A549 (cell line): ENCODE measurements at regions not wholly inside any gene's neighbourhood (a gene's known extent, or its start where the extent isn't known, plus 50 kb on each side); places are given as distances from the start of the nearest gene placed in this dataset.

Source experiments
- ATAC-seq, 2 experiments: fragments of 200-7000 bp in 1 of 2; fragments of >200 bp in 1 of 2; cut with Nextera tagmentation in 1 of 2; cut with Tn5 transposase in 1 of 2; 3 replicates each; pipeline versions ENCODE4 v1.8.0 to v1.9.1; 2018 to 2020; ENCODE audit warnings: mild to moderate bottlenecking in 1 of 2, moderate library complexity in 1 of 2
- CTCF ChIA-PET: fragments of 300-600 bp; sonication (Branson Sonifier 250); formaldehyde crosslinking; extraction: SDS; loops from one replicate; lab custom pipeline; 2021; ENCODE audit warnings: antibody characterized with exemption, inconsistent platforms; lab: Yijun Ruan, JAX
- POLR2A ChIA-PET: fragments of 350-600 bp; formaldehyde crosslinking; extraction: SDS; loops from one replicate; lab custom pipeline; 2021; ENCODE audit warnings: antibody characterized with exemption, inconsistent platforms; lab: Yijun Ruan, JAX
- DNase-seq, 2 experiments: peaks; one replicate each; pipeline versions ENCODE4 v3.0.0 to v3.0.0-alpha.2; 2011 to 2016; ENCODE audit warnings: low read depth in 1 of 2, low spot score in 1 of 2
- FAIRE-seq: peaks from 2 replicates; lab custom pipeline; 2011; peaks lifted over from hg19 to GRCh38; lab: Jason Lieb, UNC
- H3K27ac ChIP-seq, 2 experiments: fragments of >200 bp; sonication (Bioruptor Twin); formaldehyde crosslinking; 3 replicates each; pipeline ENCODE4 v1.5.1; 2016 to 2017
- H3K4me1 ChIP-seq: fragments of >200 bp; sonication (Bioruptor Twin); formaldehyde crosslinking; 3 replicates; pipeline ENCODE4 v1.6.1; 2016
- H3K4me2 ChIP-seq: fragments of >200 bp; sonication (Bioruptor Twin); formaldehyde crosslinking; 3 replicates; pipeline ENCODE4 v1.6.1; 2016
- H3K4me3 ChIP-seq: fragments of >200 bp; sonication (Bioruptor Twin); formaldehyde crosslinking; 3 replicates; pipeline ENCODE4 v1.5.1; 2016
- H3K9me3 ChIP-seq: fragments of >200 bp; sonication (Bioruptor Twin); formaldehyde crosslinking; 3 replicates; pipeline ENCODE4 v1.6.1; 2016
- CBX2 ChIP-seq: fragments of 200-600 bp; sonication (generic); IDR thresholded peaks from 2 replicates; pipeline ENCODE4 v1.6.1; 2016; ENCODE audit warnings: low read depth, mild to moderate bottlenecking, borderline replicate concordance
- CEBPB ChIP-seq, 2 experiments: fragments of >200 bp in 1 of 2; sonication (Bioruptor Twin) in 1 of 2; formaldehyde crosslinking in 1 of 2; IDR thresholded peaks; 2 replicates each; pipeline ENCODE4 v1.6.1; 2012 to 2016
- CHD4 ChIP-seq: fragments of 200-600 bp; sonication (generic); IDR thresholded peaks from 2 replicates; pipeline ENCODE4 v1.6.1; 2016; ENCODE audit warnings: antibody characterized with exemption, mild to moderate bottlenecking, borderline replicate concordance
- EHMT2 ChIP-seq: fragments of 200-600 bp; sonication (generic); IDR thresholded peaks from 2 replicates; pipeline ENCODE4 v1.6.1; 2016; ENCODE audit warnings: antibody characterized with exemption, low read depth, mild to moderate bottlenecking, moderate library complexity
- ESRRA ChIP-seq: fragments of 150-350 bp; IDR thresholded peaks from 2 replicates; pipeline ENCODE4 v1.6.1; 2014; ENCODE audit warnings: mild to moderate bottlenecking, low read length, borderline replicate concordance
- FOSB ChIP-seq: fragments of 250-450 bp; sonication (Bioruptor Pico); IDR thresholded peaks from 2 replicates; pipeline ENCODE4 v1.5.0; 2020; ENCODE audit warnings: mild to moderate bottlenecking, moderate library complexity
- FOXS1 ChIP-seq: fragments of 250-450 bp; sonication (Bioruptor Pico); IDR thresholded peaks from 2 replicates; pipeline ENCODE4 v1.5.0; 2020; ENCODE audit warnings: mild to moderate bottlenecking, moderate library complexity
- MAFK ChIP-seq: fragments of 450-650 bp; IDR thresholded peaks from 2 replicates; pipeline ENCODE4 v1.6.1; 2014; ENCODE audit not compliant: partially characterized antibody
- MYC ChIP-seq: IDR thresholded peaks from 2 replicates; pipeline ENCODE4 v1.6.1; 2012; ENCODE audit warnings: mild to moderate bottlenecking, inconsistent platforms, low read length, improper control_type of control experiment, borderline replicate concordance
- NPAS2 ChIP-seq: fragments of 250-450 bp; sonication (Bioruptor Pico); IDR thresholded peaks from 2 replicates; pipeline ENCODE4 v1.8.0; 2022; ENCODE audit warnings: mild to moderate bottlenecking, moderate library complexity, borderline replicate concordance
- PHF8 ChIP-seq: fragments of 200-600 bp; sonication (generic); IDR thresholded peaks from 2 replicates; pipeline ENCODE4 v1.6.1; 2016; ENCODE audit warnings: low read depth, mild to moderate bottlenecking, antibody characterized with exemption, moderate library complexity, borderline replicate concordance
- POLR2A ChIP-seq: IDR thresholded peaks from 2 replicates; pipeline ENCODE4 v1.6.1; 2012; ENCODE audit warnings: mild to moderate bottlenecking, low read length
- RAD21 ChIP-seq, 2 experiments: fragments of >200 bp in 1 of 2; sonication (Bioruptor Twin) in 1 of 2; formaldehyde crosslinking in 1 of 2; IDR thresholded peaks in 1 of 2; conservative IDR thresholded peaks in 1 of 2; 2 replicates in 1 of 2; 3 replicates in 1 of 2; pipeline ENCODE4 v1.6.1; 2012 to 2018; ENCODE audit warnings: inconsistent platforms in 1 of 2
- RARB ChIP-seq: fragments of 250-450 bp; sonication (Bioruptor Pico); IDR thresholded peaks from 2 replicates; pipeline ENCODE4 v1.8.0; 2021; ENCODE audit warnings: mild to moderate bottlenecking, moderate library complexity
- RFX5 ChIP-seq: fragments of 450-650 bp; IDR thresholded peaks from 2 replicates; pipeline ENCODE4 v1.7.1; 2014; ENCODE audit warnings: antibody characterized with exemption, mild to moderate bottlenecking, moderate library complexity
- RNF2 ChIP-seq: fragments of 200-600 bp; sonication (generic); IDR thresholded peaks from 2 replicates; pipeline ENCODE4 v1.6.1; 2016; ENCODE audit warnings: low read depth, mild to moderate bottlenecking, antibody characterized with exemption, moderate library complexity, borderline replicate concordance
- SMC3 ChIP-seq: fragments of >200 bp; sonication (Bioruptor Twin); formaldehyde crosslinking; IDR thresholded peaks from 3 replicates; pipeline ENCODE4 v1.6.1; 2018; ENCODE audit warnings: inconsistent platforms
- TP53 ChIP-seq: fragments of 250-450 bp; sonication (Bioruptor Pico); IDR thresholded peaks from 2 replicates; pipeline ENCODE4 v1.5.0; 2021; ENCODE audit warnings: mild to moderate bottlenecking, moderate library complexity
- ZNF302 ChIP-seq: fragments of 250-450 bp; sonication (Bioruptor Pico); IDR thresholded peaks from 2 replicates; pipeline ENCODE4 v1.9.0; 2021; ENCODE audit warnings: inconsistent platforms, mild to moderate bottlenecking, moderate library complexity
- WGBS: methylation state at CpG from one replicate; pipeline ENCODE4 v1.1.6; 2017; ENCODE audit errors: missing lambda C conversion rate; 5-methylcytosine and 5-hydroxymethylcytosine counted together
- TF ChIP-seq, protein P1 (sequence below): fragments of 250-450 bp; sonication (Bioruptor Pico); IDR thresholded peaks from 2 replicates; pipeline ENCODE4 v1.5.0; 2021; ENCODE audit warnings: mild to moderate bottlenecking, moderate library complexity, borderline replicate concordance
- TF ChIP-seq, protein P2 (sequence below): fragments of 150-350 bp; IDR thresholded peaks from 2 replicates; pipeline ENCODE4 v1.6.1; 2014; ENCODE audit warnings: low read depth, mild to moderate bottlenecking, low read length
- TF ChIP-seq, protein P3 (sequence below): fragments of 200-600 bp; sonication (generic); IDR thresholded peaks from 2 replicates; pipeline ENCODE4 v1.6.1; 2016; ENCODE audit warnings: antibody characterized with exemption, mild to moderate bottlenecking, moderate library complexity

DNA sequence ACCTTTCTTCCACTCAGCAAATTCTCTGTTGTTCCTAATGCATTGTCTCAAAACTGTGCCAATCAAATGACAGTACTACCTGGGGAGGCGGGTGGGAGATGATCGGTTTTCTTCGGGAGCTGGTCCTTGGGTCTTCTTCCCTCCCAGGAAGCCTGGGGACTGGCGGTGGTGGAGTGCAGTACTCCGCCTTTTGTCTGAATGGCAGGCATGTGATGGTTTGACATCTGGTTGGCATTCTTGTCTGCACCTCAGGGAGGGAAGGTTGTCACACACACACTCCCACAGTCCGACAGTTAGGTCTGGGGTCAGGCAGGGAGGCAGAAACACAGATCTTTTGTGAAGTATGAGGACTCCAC, 114.8 kb downstream of the SNAPC1 start:
- ChIA-PET POLR2A (no interaction called here), CTCF (no interaction called here)

DNA sequence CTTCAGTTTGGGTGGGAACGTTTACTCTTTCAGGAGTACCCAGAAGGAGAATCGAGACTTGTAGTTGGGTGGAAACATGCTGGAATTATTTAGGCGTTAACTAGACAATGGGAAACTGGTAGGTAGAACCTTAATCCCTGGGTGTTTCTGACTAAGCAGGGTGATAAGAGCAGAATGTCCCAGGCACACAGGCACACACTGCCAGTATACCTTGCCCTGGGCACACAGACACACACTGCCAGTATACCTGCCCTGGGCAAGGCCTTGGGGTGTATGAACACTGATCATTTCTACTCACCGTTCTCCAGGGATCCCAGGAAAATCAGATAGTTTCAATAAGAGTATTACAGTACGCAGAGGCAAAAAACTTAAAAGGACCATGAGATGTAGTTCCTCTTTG, 115.5 kb downstream of the SNAPC1 start:
- no peak overlapping the region for H3K4me3 ChIP-seq
- ATAC-seq (no peak), DNase-seq (no peak), FAIRE-seq (no peak)
- no peak overlapping the region for H3K27ac ChIP-seq
- H3K4me2 ChIP-seq, result no peak overlapping the region
- ChIA-PET POLR2A (no interaction called here), CTCF (no interaction called here)
- H3K9me3 ChIP-seq, result no peaks in the 10 kb centered on the region; the same call in 2 of the 3 replicates
- WGBS, result 36% methylated on average over 5 of the region's 5 CpGs
- no peak for TF ChIP-seq RFX5
- TF ChIP-seq POLR2A, result no peak
- no peak for TF ChIP-seq CEBPB (IDR thresholded peaks at IDR 0.05)
- no peak for TF ChIP-seq RNF2
- TF ChIP-seq PHF8, result no peak
- TF ChIP-seq, protein P1, sequence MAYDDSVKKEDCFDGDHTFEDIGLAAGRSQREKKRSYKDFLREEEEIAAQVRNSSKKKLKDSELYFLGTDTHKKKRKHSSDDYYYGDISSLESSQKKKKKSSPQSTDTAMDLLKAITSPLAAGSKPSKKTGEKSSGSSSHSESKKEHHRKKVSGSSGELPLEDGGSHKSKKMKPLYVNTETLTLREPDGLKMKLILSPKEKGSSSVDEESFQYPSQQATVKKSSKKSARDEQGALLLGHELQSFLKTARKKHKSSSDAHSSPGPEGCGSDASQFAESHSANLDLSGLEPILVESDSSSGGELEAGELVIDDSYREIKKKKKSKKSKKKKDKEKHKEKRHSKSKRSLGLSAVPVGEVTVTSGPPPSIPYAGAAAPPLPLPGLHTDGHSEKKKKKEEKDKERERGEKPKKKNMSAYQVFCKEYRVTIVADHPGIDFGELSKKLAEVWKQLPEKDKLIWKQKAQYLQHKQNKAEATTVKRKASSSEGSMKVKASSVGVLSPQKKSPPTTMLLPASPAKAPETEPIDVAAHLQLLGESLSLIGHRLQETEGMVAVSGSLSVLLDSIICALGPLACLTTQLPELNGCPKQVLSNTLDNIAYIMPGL (CRISPR knock-in tag), result no peak
- no peak for TF ChIP-seq ZNF302 (CRISPR knock-in tag)
- no peaks in the 10 kb centered on the region for H3K4me1 ChIP-seq

More for the DNA sequence above, 114.8 kb downstream of the SNAPC1 start:
- Histone ChIP-seq H3K4me2 (no peak overlapping the region), H3K9me3 (no peaks in the 10 kb centered on the region; the same call in 2 of the 3 replicates), H3K4me1 (no peaks in the 10 kb centered on the region), H3K27ac (no peak overlapping the region), H3K4me3 (no peak overlapping the region)
- ATAC-seq (no peak), DNase-seq (no peak), FAIRE-seq (no peak)
- 41% methylated on average over 6 of the region's 6 CpGs for WGBS
- TF ChIP-seq EHMT2 (no peak), ESRRA (no peak), CHD4 (no peak), RAD21 (conservative IDR thresholded peaks at IDR 0.05 in 1 of 2, IDR thresholded peaks at IDR 0.05 in 1 of 2) (no peak), NPAS2 (CRISPR knock-in tag) (no peak), RARB (CRISPR knock-in tag) (no peak), MAFK (no peak), TP53 (CRISPR knock-in tag) (no peak)
- TF ChIP-seq, protein P2, sequence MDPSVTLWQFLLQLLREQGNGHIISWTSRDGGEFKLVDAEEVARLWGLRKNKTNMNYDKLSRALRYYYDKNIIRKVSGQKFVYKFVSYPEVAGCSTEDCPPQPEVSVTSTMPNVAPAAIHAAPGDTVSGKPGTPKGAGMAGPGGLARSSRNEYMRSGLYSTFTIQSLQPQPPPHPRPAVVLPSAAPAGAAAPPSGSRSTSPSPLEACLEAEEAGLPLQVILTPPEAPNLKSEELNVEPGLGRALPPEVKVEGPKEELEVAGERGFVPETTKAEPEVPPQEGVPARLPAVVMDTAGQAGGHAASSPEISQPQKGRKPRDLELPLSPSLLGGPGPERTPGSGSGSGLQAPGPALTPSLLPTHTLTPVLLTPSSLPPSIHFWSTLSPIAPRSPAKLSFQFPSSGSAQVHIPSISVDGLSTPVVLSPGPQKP, result no peak

DNA sequence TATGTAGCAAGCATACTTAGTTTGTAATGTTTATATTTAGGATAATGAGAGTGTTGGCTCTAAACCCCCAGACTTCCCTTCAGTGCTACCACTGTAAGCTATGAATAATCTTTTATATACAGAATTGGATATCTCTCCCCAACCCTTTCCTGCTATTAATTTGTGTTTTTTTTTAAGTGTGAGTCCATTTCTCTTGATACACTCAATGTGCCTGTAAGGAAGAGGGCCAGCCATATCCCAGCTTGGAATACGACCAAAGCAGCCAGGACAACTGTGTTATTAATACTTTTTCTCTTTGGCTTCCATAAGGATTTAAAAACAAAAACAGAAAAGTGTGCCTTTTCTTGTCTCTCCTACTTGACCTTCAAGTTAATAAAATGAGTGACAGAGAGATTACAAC, 116.7 kb downstream of the SNAPC1 start:
- ATAC-seq (no peak), FAIRE-seq (no peak), DNase-seq (no peak)
- WGBS, result 6% methylated on average over 1 of the region's 1 CpG
- Histone ChIP-seq H3K9me3 (peaks cover 10% of the 10 kb centered on the region; the same call in 2 of the 3 replicates), H3K4me1 (no peaks in the 10 kb centered on the region), H3K4me3 (no peak overlapping the region), H3K27ac (no peak overlapping the region), H3K4me2 (no peak overlapping the region)
- ChIA-PET POLR2A (no interaction called here), CTCF (no interaction called here)
- TF ChIP-seq FOSB, result no peak

DNA sequence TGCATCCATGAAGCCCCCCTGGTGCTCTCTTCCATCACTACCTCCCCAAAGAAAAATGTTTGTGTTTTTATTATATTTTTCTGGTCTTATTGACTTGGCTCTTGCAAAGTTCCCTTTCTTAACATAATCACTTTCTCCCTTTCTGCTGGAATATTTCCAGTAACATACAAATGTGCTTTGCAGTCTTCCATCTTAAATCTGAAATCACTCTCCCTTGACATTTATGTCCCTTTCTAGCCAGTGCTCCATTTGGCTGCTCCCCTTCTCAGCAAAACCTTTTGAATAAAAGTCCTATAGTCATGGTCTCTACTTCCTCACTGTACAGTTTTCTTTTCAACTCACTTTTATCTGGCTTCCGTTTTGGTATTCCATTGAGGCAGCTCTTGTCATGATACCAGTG, 118.8 kb downstream of the SNAPC1 start:
- CTCF ChIA-PET, result no interaction called here
- Histone ChIP-seq H3K4me3 (no peak overlapping the region), H3K27ac (no peak overlapping the region), H3K4me1 (peaks cover 6% of the 10 kb centered on the region; the same call in 1 of the 3 replicates)
- DNase-seq (no peak), FAIRE-seq (no peak), ATAC-seq (no peak)
- 3% methylated on average over 1 of the region's 1 CpG for WGBS
- no peak for TF ChIP-seq FOXS1 (CRISPR knock-in tag)
- TF ChIP-seq MYC, result no peak
- no peak for TF ChIP-seq PHF8
- TF ChIP-seq RAD21 (conservative IDR thresholded peaks at IDR 0.05 in 1 of 2, IDR thresholded peaks at IDR 0.05 in 1 of 2), result no peak
- no peak for TF ChIP-seq CHD4
- no peak for TF ChIP-seq RARB (CRISPR knock-in tag)
- TF ChIP-seq, protein P3, sequence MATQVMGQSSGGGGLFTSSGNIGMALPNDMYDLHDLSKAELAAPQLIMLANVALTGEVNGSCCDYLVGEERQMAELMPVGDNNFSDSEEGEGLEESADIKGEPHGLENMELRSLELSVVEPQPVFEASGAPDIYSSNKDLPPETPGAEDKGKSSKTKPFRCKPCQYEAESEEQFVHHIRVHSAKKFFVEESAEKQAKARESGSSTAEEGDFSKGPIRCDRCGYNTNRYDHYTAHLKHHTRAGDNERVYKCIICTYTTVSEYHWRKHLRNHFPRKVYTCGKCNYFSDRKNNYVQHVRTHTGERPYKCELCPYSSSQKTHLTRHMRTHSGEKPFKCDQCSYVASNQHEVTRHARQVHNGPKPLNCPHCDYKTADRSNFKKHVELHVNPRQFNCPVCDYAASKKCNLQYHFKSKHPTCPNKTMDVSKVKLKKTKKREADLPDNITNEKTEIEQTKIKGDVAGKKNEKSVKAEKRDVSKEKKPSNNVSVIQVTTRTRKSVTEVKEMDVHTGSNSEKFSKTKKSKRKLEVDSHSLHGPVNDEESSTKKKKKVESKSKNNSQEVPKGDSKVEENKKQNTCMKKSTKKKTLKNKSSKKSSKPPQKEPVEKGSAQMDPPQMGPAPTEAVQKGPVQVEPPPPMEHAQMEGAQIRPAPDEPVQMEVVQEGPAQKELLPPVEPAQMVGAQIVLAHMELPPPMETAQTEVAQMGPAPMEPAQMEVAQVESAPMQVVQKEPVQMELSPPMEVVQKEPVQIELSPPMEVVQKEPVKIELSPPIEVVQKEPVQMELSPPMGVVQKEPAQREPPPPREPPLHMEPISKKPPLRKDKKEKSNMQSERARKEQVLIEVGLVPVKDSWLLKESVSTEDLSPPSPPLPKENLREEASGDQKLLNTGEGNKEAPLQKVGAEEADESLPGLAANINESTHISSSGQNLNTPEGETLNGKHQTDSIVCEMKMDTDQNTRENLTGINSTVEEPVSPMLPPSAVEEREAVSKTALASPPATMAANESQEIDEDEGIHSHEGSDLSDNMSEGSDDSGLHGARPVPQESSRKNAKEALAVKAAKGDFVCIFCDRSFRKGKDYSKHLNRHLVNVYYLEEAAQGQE, result no peak
- no peak for TF ChIP-seq CBX2
- no peak for TF ChIP-seq SMC3
- TF ChIP-seq RNF2, result no peak
- TF ChIP-seq, all 56 proteins: peak for 0
- POLR2A ChIA-PET, result no interaction called here
- Histone ChIP-seq H3K9me3 (peaks cover 10% of the 10 kb centered on the region; the same call in 2 of the 3 replicates), H3K4me2 (no peak overlapping the region)
